ENCODE measurements at regions not wholly inside any gene's neighbourhood (a gene's known extent, or its start where the extent isn't known, plus 50 kb on each side); places are given as distances from the start of the nearest gene placed in this dataset.

DNA sequence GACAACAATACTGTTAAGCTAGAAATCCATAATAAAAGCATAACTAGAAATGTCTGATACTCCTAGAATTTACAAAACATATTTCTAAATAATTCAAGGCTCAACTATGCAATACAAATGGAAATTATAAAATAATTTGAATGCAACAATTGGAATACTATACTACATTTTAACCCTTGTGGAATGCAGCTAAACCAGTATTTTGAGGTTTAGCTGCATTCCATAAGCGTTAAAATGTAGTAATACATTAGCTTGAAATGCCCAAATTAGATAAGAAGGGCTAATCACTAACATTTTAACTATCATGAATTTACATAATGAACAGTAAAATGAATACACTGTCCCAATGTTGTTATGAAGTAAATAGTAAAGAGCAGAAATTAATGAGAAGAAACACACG, 617.2 kb upstream of the CHORDC1 start:
- CTCF ChIA-PET: interaction anchor here (0.5 to 1.0 kb wide), 2 partner anchors 14 to 676 kb away, joined by 3 to 6 read pairs; no protein-coding TSS in a partner anchor
- no peak overlapping the region for H3K4me3 ChIP-seq (ENCODE audit: low read depth, low read length)
- H3K27ac ChIP-seq (ENCODE audit: extremely low read depth, low read depth, low read length): no peak overlapping the region
- TF ChIP-seq ZNF623 (tag by site-specific recombination; IDR thresholded peaks at IDR 0.05): no peak
- TF ChIP-seq ZNF2 (tag by site-specific recombination; IDR thresholded peaks at IDR 0.05): no peak
- no peak for TF ChIP-seq ZNF202 (tag by site-specific recombination; IDR thresholded peaks at IDR 0.05; ENCODE audit: borderline replicate concordance)
- TF ChIP-seq ZNF585B (tag by site-specific recombination; IDR thresholded peaks at IDR 0.05): no peak
- TF ChIP-seq KLF7 (tag by site-specific recombination; IDR thresholded peaks at IDR 0.05; ENCODE audit: borderline replicate concordance): no peak
- H3K9me3 ChIP-seq (ENCODE audit: control insufficient read depth, insufficient read depth, low read depth, low read length): no peaks in the 10 kb centered on the region
- no peaks in the 10 kb centered on the region for H3K36me3 ChIP-seq (ENCODE audit: control insufficient read depth in 2 of 2, insufficient read depth in 1 of 2, low read length in 2 of 2)
- no peaks in the 10 kb centered on the region for H3K4me1 ChIP-seq (ENCODE audit: control insufficient read depth, insufficient read depth, low read length)
- POLR2A ChIA-PET: no interaction called here

- CTCF ChIA-PET: no interaction called here
- POLR2A ChIA-PET: no interaction called here
- no peaks in the 10 kb centered on the region for H3K36me3 ChIP-seq (ENCODE audit: control insufficient read depth in 2 of 2, insufficient read depth in 1 of 2, low read length in 2 of 2)
- no peaks in the 10 kb centered on the region for H3K4me1 ChIP-seq (ENCODE audit: control insufficient read depth, insufficient read depth, low read length)
- no peaks in the 10 kb centered on the region for H3K9me3 ChIP-seq (ENCODE audit: control insufficient read depth, insufficient read depth, low read depth, low read length)
- TF ChIP-seq TRIM28 (IDR thresholded peaks at IDR 0.05; ENCODE audit: borderline replicate concordance, low read length): no peak
- TF ChIP-seq, protein P1, sequence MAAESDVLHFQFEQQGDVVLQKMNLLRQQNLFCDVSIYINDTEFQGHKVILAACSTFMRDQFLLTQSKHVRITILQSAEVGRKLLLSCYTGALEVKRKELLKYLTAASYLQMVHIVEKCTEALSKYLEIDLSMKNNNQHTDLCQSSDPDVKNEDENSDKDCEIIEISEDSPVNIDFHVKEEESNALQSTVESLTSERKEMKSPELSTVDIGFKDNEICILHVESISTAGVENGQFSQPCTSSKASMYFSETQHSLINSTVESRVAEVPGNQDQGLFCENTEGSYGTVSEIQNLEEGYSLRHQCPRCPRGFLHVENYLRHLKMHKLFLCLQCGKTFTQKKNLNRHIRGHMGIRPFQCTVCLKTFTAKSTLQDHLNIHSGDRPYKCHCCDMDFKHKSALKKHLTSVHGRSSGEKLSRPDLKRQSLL (tag by site-specific recombination; IDR thresholded peaks at IDR 0.05): no peak
- TF ChIP-seq ZNF335 (tag by site-specific recombination; conservative IDR thresholded peaks at IDR 0.05): no peak
- no peak for TF ChIP-seq ZNF2 (tag by site-specific recombination; IDR thresholded peaks at IDR 0.05)
- H3K27ac ChIP-seq (ENCODE audit: extremely low read depth, low read depth, low read length): no peak overlapping the region
- no peak overlapping the region for H3K4me3 ChIP-seq (ENCODE audit: low read depth, low read length)
Measured at GRCh38 chr11:90836031-90836430, 613.2 kb upstream of the CHORDC1 start.

DNA sequence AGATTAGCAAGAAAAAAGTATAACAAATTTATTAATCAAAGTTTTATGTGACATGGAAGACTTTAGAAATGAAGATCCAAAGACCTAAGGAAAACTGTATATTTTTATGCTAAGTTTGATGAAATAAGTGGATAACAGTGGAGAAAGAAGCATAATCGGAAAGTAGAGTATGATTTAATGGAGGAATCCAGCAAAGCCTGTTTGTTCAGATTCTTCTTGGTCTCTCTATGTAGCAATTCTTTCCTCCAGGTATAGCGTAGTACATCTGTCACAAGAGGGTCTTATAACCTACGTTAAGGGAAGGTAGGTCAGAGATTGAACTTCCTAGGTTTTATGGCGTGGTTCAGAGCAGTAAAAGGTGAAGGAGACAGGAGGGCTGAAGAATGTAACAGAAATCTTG, 600.6 kb upstream of the CHORDC1 start:
- POLR2A ChIA-PET: no interaction called here

More for the DNA sequence above, 600.6 kb upstream of the CHORDC1 start:
- CTCF ChIA-PET: interaction anchor here (0.6 kb wide), 1 partner anchor 123 kb away, joined by 6 read pairs; no protein-coding TSS in a partner anchor
- Histone ChIP-seq H3K4me3 (ENCODE audit: low read depth, low read length) (no peak overlapping the region), H3K9me3 (ENCODE audit: control insufficient read depth, insufficient read depth, low read depth, low read length) (no peaks in the 10 kb centered on the region), H3K36me3 (ENCODE audit: control insufficient read depth in 2 of 2, insufficient read depth in 1 of 2, low read length in 2 of 2) (no peaks in the 10 kb centered on the region), H3K27ac (ENCODE audit: extremely low read depth, low read depth, low read length) (no peak overlapping the region), H3K4me1 (ENCODE audit: control insufficient read depth, insufficient read depth, low read length) (no peaks in the 10 kb centered on the region)
- TF ChIP-seq, protein P2, sequence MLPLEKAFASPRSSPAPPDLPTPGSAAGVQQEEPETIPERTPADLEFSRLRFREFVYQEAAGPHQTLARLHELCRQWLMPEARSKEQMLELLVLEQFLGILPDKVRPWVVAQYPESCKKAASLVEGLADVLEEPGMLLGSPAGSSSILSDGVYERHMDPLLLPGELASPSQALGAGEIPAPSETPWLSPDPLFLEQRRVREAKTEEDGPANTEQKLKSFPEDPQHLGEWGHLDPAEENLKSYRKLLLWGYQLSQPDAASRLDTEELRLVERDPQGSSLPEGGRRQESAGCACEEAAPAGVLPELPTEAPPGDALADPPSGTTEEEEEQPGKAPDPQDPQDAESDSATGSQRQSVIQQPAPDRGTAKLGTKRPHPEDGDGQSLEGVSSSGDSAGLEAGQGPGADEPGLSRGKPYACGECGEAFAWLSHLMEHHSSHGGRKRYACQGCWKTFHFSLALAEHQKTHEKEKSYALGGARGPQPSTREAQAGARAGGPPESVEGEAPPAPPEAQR (tag by site-specific recombination; IDR thresholded peaks at IDR 0.05): no peak
- TF ChIP-seq ZNF24 (tag by site-specific recombination; IDR thresholded peaks at IDR 0.05) (no peak), ZNF48 (tag by site-specific recombination; IDR thresholded peaks at IDR 0.05) (no peak), PRDM2 (tag by site-specific recombination; IDR thresholded peaks at IDR 0.05; ENCODE audit: borderline replicate concordance) (no peak), PBX3 (CRISPR knock-in tag; IDR thresholded peaks at IDR 0.05) (no peak), ZNF354C (tag by site-specific recombination; IDR thresholded peaks at IDR 0.05; ENCODE audit: borderline replicate concordance, low read depth) (no peak), ZNF548 (tag by site-specific recombination; IDR thresholded peaks at IDR 0.05) (no peak), ZNF350 (tag by site-specific recombination; IDR thresholded peaks at IDR 0.05) (no peak), ZNF639 (tag by site-specific recombination; IDR thresholded peaks at IDR 0.05) (no peak)
